Caco-2 (cell line): ENCODE measurements at regions not wholly inside any gene's neighbourhood (a gene's known extent, or its start where the extent isn't known, plus 50 kb on each side); places are given as distances from the start of the nearest gene placed in this dataset.
"Not testable (repeated sequence)": the region's sequence is repeated elsewhere in the genome, so short reads cannot be mapped to it uniquely, and the experiment has no call there.

Source experiments
- BruUV-seq: library from RNA; stranded (reverse); fragments of 400-500 nt; replicated peaks from 2 replicates; lab custom pipeline; 2021; lab: Mats Ljungman, UMichigan
- CTCF ChIA-PET: fragments of 300-600 bp; sonication (Branson Sonifier 250); formaldehyde crosslinking; loops from one replicate; lab custom pipeline; 2022; ENCODE audit warnings: antibody characterized with exemption; lab: Charles Lee
- POLR2A ChIA-PET: fragments of 300-600 bp; sonication (Branson Sonifier 250); formaldehyde crosslinking; loops from one replicate; lab custom pipeline; 2022; ENCODE audit warnings: antibody characterized with exemption; lab: Charles Lee
- DNase-seq, 2 experiments: peaks; one replicate each; pipeline versions ENCODE4 v3.0.0 to v3.0.0-alpha.2; 2020 to 2022
- H3K27me3 ChIP-seq: replicated peaks from 2 replicates; pipeline ENCODE4 v1.6.0; 2011; ENCODE audit warnings: low read length; ENCODE audit not compliant: control insufficient read depth, insufficient read depth
- H3K36me3 ChIP-seq: 2 replicates; pipeline ENCODE4 v1.5.1; 2011; ENCODE audit warnings: low read length; ENCODE audit not compliant: control insufficient read depth, insufficient read depth
- H3K4me1 ChIP-seq: fragments of 250-450 bp; sonication (Bioruptor Pico); 2 replicates; pipeline ENCODE4 v1.5.1; 2020; ENCODE audit warnings: mild to moderate bottlenecking
- H3K4me3 ChIP-seq: 2 replicates; pipeline ENCODE4 v1.5.1; 2011; ENCODE audit warnings: low read depth, mild to moderate bottlenecking, control low read depth, low read length
- H3K9me3 ChIP-seq: fragments of 250-450 bp; sonication (Bioruptor Pico); 2 replicates; pipeline ENCODE4 v1.5.1; 2020; ENCODE audit warnings: mild to moderate bottlenecking, moderate library complexity
- H3K27ac Mint-ChIP-seq: one replicate; pipeline ENCODE4 v1.8.0; 2022; ENCODE audit warnings: mixed read lengths; ENCODE audit not compliant: unreplicated experiment
- H3K27me3 Mint-ChIP-seq: one replicate; pipeline ENCODE4 v1.8.0; 2022; ENCODE audit warnings: mixed read lengths; ENCODE audit not compliant: insufficient read depth, unreplicated experiment
- H3K36me3 Mint-ChIP-seq: one replicate; pipeline ENCODE4 v1.8.0; 2022; ENCODE audit warnings: mild to moderate bottlenecking, mixed read lengths; ENCODE audit not compliant: insufficient read depth, unreplicated experiment
- H3K4me1 Mint-ChIP-seq: one replicate; pipeline ENCODE4 v1.8.0; 2022; ENCODE audit warnings: low read depth, mixed read lengths; ENCODE audit not compliant: unreplicated experiment
- H3K4me3 Mint-ChIP-seq: one replicate; pipeline ENCODE4 v1.8.0; 2022; ENCODE audit warnings: mild to moderate bottlenecking, moderate library complexity, mixed read lengths; ENCODE audit not compliant: unreplicated experiment
- H3K9me3 Mint-ChIP-seq: one replicate; pipeline ENCODE4 v1.8.0; 2022; ENCODE audit warnings: mixed read lengths; ENCODE audit not compliant: unreplicated experiment
- CTCF ChIP-seq, 2 experiments: fragments of 200-600 bp in 1 of 2; IDR thresholded peaks; 1 replicate in 1 of 2; 2 replicates in 1 of 2; pipeline versions ENCODE4 v1.5.1 to v1.8.0; 2011 to 2022; ENCODE audit warnings: antibody characterized with exemption in 1 of 2, control low read depth in 1 of 2, inconsistent platforms in 1 of 2, low read depth in 1 of 2, low read length in 1 of 2, mild to moderate bottlenecking in 1 of 2, moderate library complexity in 1 of 2; ENCODE audit not compliant: insufficient read depth in 1 of 2, severe bottlenecking in 1 of 2, unreplicated experiment in 1 of 2
- intact Hi-C: fragments of 100-400 bp; cut with micrococcal nuclease; formaldehyde crosslinking; loops from one replicate; pipeline ENCODE4 v1.10.0; 2022; ENCODE audit not compliant: unreplicated experiment

- H3K27me3 ChIP-seq: no peaks in the 10 kb centered on the region
- no peaks in the 10 kb centered on the region for H3K36me3 Mint-ChIP-seq
- no peak overlapping the region for H3K4me3 ChIP-seq
- DNase-seq: no peak
- POLR2A ChIA-PET: no interaction called here
- intact Hi-C loops: no loop called here
- H3K4me1 Mint-ChIP-seq: no peaks in the 10 kb centered on the region
- H3K36me3 ChIP-seq: no peaks in the 10 kb centered on the region
- H3K4me1 ChIP-seq: no peaks in the 10 kb centered on the region
- CTCF ChIA-PET: no interaction called here
- H3K9me3 ChIP-seq: no peaks in the 10 kb centered on the region; the same call in 1 of the 2 replicates
- no peaks in the 10 kb centered on the region for H3K27me3 Mint-ChIP-seq
- TF ChIP-seq CTCF (IDR thresholded peaks at IDR 0.05; ENCODE audit: insufficient read depth in 1 of 2, low read depth in 1 of 2, low read length in 1 of 2, severe bottlenecking in 1 of 2, unreplicated experiment in 1 of 2): no peak
- no peaks in the 10 kb centered on the region for H3K9me3 Mint-ChIP-seq
- H3K4me3 Mint-ChIP-seq: no peak overlapping the region
- H3K27ac Mint-ChIP-seq: no peak overlapping the region
- no TSS peak for BruUV-seq
Observed at GRCh38 chrX:69055193-69055592, 110.1 kb downstream of the PJA1 start.

DNA sequence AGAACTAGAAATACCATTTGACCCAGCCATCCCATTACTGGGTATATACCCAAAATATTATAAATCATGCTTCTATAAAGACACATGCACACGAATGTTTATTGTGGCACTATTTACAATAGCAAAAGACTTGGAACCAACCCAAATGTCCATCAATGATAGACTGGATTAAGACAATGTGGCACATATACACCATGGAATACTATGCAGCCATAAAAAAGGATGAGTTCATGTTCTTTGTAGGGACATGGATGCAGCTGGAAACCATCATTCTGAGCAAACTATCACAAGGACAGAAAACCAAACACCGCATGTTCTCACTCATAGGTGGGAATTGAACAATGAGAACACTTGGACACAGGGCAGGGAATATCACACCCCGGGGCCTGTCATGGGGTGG is 110.8 kb downstream of the PJA1 start:
- CTCF ChIA-PET, H3K27ac Mint-ChIP-seq, H3K9me3 ChIP-seq, H3K27me3 ChIP-seq, H3K36me3 ChIP-seq, H3K27me3 Mint-ChIP-seq, intact Hi-C loops, H3K36me3 Mint-ChIP-seq, DNase-seq, H3K4me3 ChIP-seq, H3K9me3 Mint-ChIP-seq, BruUV-seq, H3K4me1 Mint-ChIP-seq, POLR2A ChIA-PET, H3K4me1 ChIP-seq, H3K4me3 Mint-ChIP-seq: not testable (repeated sequence)

GRCh38 chrX:69051901-69052300 is 113.4 kb downstream of the PJA1 start:
- no peak overlapping the region for H3K27ac Mint-ChIP-seq
- H3K36me3 Mint-ChIP-seq: no peaks in the 10 kb centered on the region
- intact Hi-C loops: no loop called here
- H3K4me3 Mint-ChIP-seq: no peak overlapping the region
- ChIA-PET CTCF (no interaction called here), POLR2A (no interaction called here)
- H3K4me3 ChIP-seq: no peak overlapping the region
- no peak for TF ChIP-seq CTCF (IDR thresholded peaks at IDR 0.05; ENCODE audit: insufficient read depth in 1 of 2, low read depth in 1 of 2, low read length in 1 of 2, severe bottlenecking in 1 of 2, unreplicated experiment in 1 of 2)
- H3K36me3 ChIP-seq: no peaks in the 10 kb centered on the region
- no peaks in the 10 kb centered on the region for H3K27me3 Mint-ChIP-seq
- H3K4me1 ChIP-seq: no peaks in the 10 kb centered on the region
- H3K27me3 ChIP-seq: no peaks in the 10 kb centered on the region
- no peaks in the 10 kb centered on the region; the same call in 1 of the 2 replicates for H3K9me3 ChIP-seq
- DNase-seq: no peak
- no peaks in the 10 kb centered on the region for H3K4me1 Mint-ChIP-seq
- H3K9me3 Mint-ChIP-seq: no peaks in the 10 kb centered on the region
- no TSS peak for BruUV-seq
